A673 (cell line): ENCODE measurements at regions not wholly inside any gene's neighbourhood (a gene's known extent, or its start where the extent isn't known, plus 50 kb on each side); places are given as distances from the start of the nearest gene placed in this dataset.

Experiments used
- BruUV-seq: library from RNA; stranded (reverse); fragments of 400-500 nt; replicated peaks from 2 replicates; lab custom pipeline; 2021; lab: Mats Ljungman, UMichigan
- CTCF ChIA-PET: fragments of 300-600 bp; sonication (Branson Sonifier 250); formaldehyde crosslinking; loops from one replicate; lab custom pipeline; 2022; ENCODE audit warnings: antibody characterized with exemption; lab: Charles Lee
- POLR2A ChIA-PET: fragments of 300-600 bp; sonication (Branson Sonifier 250); formaldehyde crosslinking; loops from one replicate; lab custom pipeline; 2022; ENCODE audit warnings: antibody characterized with exemption; ENCODE audit not compliant: low non-redundant PET; lab: Charles Lee
- DNase-seq: peaks from one replicate; pipeline ENCODE4 v3.0.0-alpha.2; 2015; ENCODE audit warnings: low spot score
- H3K27ac ChIP-seq: fragments of 200-600 bp; sonication (generic); 2 replicates; pipeline ENCODE4 v1.5.1; 2016; ENCODE audit warnings: mixed run types, low read depth, mild to moderate bottlenecking, mixed read lengths, antibody characterized with exemption, low read length; ENCODE audit not compliant: poor library complexity, severe bottlenecking
- H3K27me3 ChIP-seq: fragments of 200-600 bp; sonication (generic); replicated peaks from 2 replicates; pipeline ENCODE4 v1.6.1; 2017; ENCODE audit warnings: mixed run types, low read depth, mild to moderate bottlenecking, mixed read lengths, antibody characterized with exemption, low read length; ENCODE audit not compliant: insufficient read depth, poor library complexity
- H3K36me3 ChIP-seq: fragments of 200-600 bp; sonication (generic); 2 replicates; pipeline ENCODE4 v1.6.1; 2016; ENCODE audit warnings: mixed run types, mild to moderate bottlenecking, mixed read lengths, antibody characterized with exemption, low read length; ENCODE audit not compliant: insufficient read depth, poor library complexity, severe bottlenecking
- H3K4me1 ChIP-seq: fragments of 200-600 bp; sonication (generic); 2 replicates; pipeline ENCODE4 v1.6.1; 2017; ENCODE audit warnings: mixed run types, mild to moderate bottlenecking, mixed read lengths, antibody characterized with exemption, low read length; ENCODE audit not compliant: insufficient read depth, poor library complexity, severe bottlenecking
- H3K4me3 ChIP-seq: fragments of 200-600 bp; sonication (generic); 2 replicates; pipeline ENCODE4 v1.5.1; 2016; ENCODE audit warnings: low read depth, mixed run types, mild to moderate bottlenecking, mixed read lengths, low read length; ENCODE audit not compliant: poor library complexity, severe bottlenecking
- H3K9me3 ChIP-seq: fragments of 200-600 bp; sonication (generic); 2 replicates; pipeline ENCODE4 v1.6.1; 2016; ENCODE audit warnings: mixed run types, low read depth, mild to moderate bottlenecking, mixed read lengths, antibody characterized with exemption, low read length; ENCODE audit not compliant: poor library complexity, severe bottlenecking
- CTCF ChIP-seq: fragments of 300-800, 200-600 bp; sonication (generic); conservative IDR thresholded peaks from 2 replicates; pipeline ENCODE4 v1.5.1; 2017; ENCODE audit warnings: low read depth, mild to moderate bottlenecking, antibody characterized with exemption, low read length, moderate library complexity, mixed read lengths
- EZH2 ChIP-seq: fragments of 200-600 bp; sonication (generic); IDR thresholded peaks from 2 replicates; pipeline ENCODE4 v1.6.1; 2017; ENCODE audit warnings: borderline replicate concordance, low read depth, mild to moderate bottlenecking, mixed read lengths, antibody characterized with exemption, low read length; ENCODE audit not compliant: poor library complexity, severe bottlenecking
- intact Hi-C: fragments of 100-400 bp; cut with micrococcal nuclease; formaldehyde crosslinking; loops from one replicate; pipeline ENCODE4 v1.10.0; 2022; ENCODE audit not compliant: unreplicated experiment

- H3K9me3 ChIP-seq = no peaks in the 10 kb centered on the region
- intact Hi-C loops = no loop called here
- H3K4me3 ChIP-seq = no peak overlapping the region
- ChIA-PET POLR2A (no interaction called here), CTCF (no interaction called here)
- TF ChIP-seq EZH2 (no peak), CTCF (no peak)
- no TSS peak for BruUV-seq
- H3K27me3 ChIP-seq = no peaks in the 10 kb centered on the region
- H3K36me3 ChIP-seq = no peaks in the 10 kb centered on the region
- no peaks in the 10 kb centered on the region for H3K4me1 ChIP-seq
- no peak for DNase-seq
- no peak overlapping the region for H3K27ac ChIP-seq
These were observed 728.3 kb upstream of the SEMA6A start for GRCh38 chr5:117302949-117303348.

DNA sequence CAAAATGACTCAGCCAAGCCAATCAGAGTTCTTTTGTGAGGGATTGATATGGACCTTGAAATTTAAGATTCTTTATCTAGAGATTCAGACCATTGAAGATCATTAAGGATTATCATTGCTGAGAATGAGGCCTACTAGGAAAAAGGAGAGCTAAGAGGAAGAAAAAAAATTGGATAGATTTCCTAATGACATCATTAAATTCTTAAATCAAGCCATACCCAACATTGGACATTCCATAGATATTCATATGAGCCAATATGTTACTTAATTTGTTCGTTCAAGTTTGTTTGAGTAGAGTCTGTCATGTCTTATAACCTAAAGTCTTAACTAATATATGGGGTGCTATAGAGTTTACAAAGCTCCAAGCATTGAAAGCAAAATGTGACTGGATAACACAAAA, 727.9 kb upstream of the SEMA6A start:
- CTCF ChIA-PET = no interaction called here
- Histone ChIP-seq H3K9me3 (no peaks in the 10 kb centered on the region), H3K4me3 (no peak overlapping the region), H3K36me3 (no peaks in the 10 kb centered on the region), H3K4me1 (no peaks in the 10 kb centered on the region), H3K27ac (no peak overlapping the region), H3K27me3 (no peaks in the 10 kb centered on the region)
- DNase-seq = no peak
- BruUV-seq = no TSS peak
- intact Hi-C loops = no loop called here
- TF ChIP-seq CTCF (no peak), EZH2 (no peak)
- POLR2A ChIA-PET = no interaction called here

DNA sequence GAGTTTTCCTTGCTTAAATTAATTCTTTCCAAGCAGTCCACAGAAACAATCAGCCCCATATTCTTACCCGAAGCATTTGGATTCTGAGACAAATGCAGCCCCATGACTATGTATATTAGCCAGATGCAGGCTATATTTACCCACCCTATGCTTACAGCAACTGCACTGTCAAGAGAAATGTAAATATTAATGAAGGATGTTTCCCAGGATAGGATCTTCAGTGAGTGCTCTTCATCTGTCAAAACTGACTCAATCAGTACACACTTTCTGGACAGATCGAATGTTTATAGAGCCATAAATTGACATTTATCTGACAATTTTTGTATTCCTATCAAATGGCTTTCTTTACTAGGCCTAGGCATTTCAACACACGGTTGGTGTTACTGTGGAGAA, 725.3 kb upstream of the SEMA6A start:
- TF ChIP-seq CTCF = no peak
- no peak for TF ChIP-seq EZH2
- intact Hi-C loops = no loop called here
- DNase-seq = no peak
- H3K27me3 ChIP-seq = no peaks in the 10 kb centered on the region
- ChIA-PET POLR2A (no interaction called here), CTCF (no interaction called here)
- H3K36me3 ChIP-seq = no peaks in the 10 kb centered on the region
- no TSS peak for BruUV-seq
- no peak overlapping the region for H3K27ac ChIP-seq
- no peaks in the 10 kb centered on the region for H3K4me1 ChIP-seq
- no peaks in the 10 kb centered on the region for H3K9me3 ChIP-seq
- no peak overlapping the region for H3K4me3 ChIP-seq
